CD4-positive, alpha-beta T cell (primary cell): ENCODE measurements at regions not wholly inside any gene's neighbourhood (a gene's known extent, or its start where the extent isn't known, plus 50 kb on each side); places are given as distances from the start of the nearest gene placed in this dataset.

Experiments
- ATAC-seq: fragments of 200-7000 bp; cut with Tn5 transposase; one replicate; pipeline ENCODE4 v1.10.0; 2022; ENCODE audit warnings: mild to moderate bottlenecking; ENCODE audit not compliant: poor library complexity
- CTCF ChIA-PET: fragments of 350-600 bp; sonication (Branson Sonifier 250); formaldehyde crosslinking; loops from one replicate; lab custom pipeline; 2021; ENCODE audit warnings: antibody characterized with exemption, inconsistent platforms; lab: Charles Lee
- POLR2A ChIA-PET: fragments of 350-600 bp; sonication (Branson Sonifier 250); formaldehyde crosslinking; loops from one replicate; lab custom pipeline; 2021; ENCODE audit warnings: antibody characterized with exemption, inconsistent platforms; lab: Charles Lee
- DNase-seq, 14 experiments: peaks; one replicate each; pipeline ENCODE4 v3.0.0-alpha.2; 2013 to 2020; ENCODE audit warnings: mixed read lengths in 2 of 14
- H3K27ac ChIP-seq, 2 donors: one replicate each; pipeline versions ENCODE4 v1.5.1 to v1.7.0; 2013; ENCODE audit warnings: low read length in 2 of 2, low read depth in 1 of 2, mild to moderate bottlenecking in 1 of 2
- H3K27me3 ChIP-seq, 2 experiments: 1 replicate in 1 of 2; 2 replicates in 1 of 2; pipeline versions ENCODE4 v1.6.1 to v1.7.0; 2013; ENCODE audit warnings: low read length in 2 of 2, control low read depth in 1 of 2, mild to moderate bottlenecking in 1 of 2, moderate library complexity in 1 of 2; ENCODE audit not compliant: insufficient read depth in 2 of 2, control insufficient read depth in 1 of 2
- H3K36me3 ChIP-seq: one replicate; pipeline ENCODE4 v1.6.1; 2013; ENCODE audit warnings: low read length, control low read depth; ENCODE audit not compliant: insufficient read depth
- H3K4me1 ChIP-seq: one replicate; pipeline ENCODE4 v1.6.1; 2013; ENCODE audit warnings: low read length, control low read depth; ENCODE audit not compliant: insufficient read depth
- H3K4me3 ChIP-seq: one replicate; pipeline ENCODE4 v1.5.1; 2013; ENCODE audit warnings: mild to moderate bottlenecking, low read length, moderate library complexity
- H3K9me3 ChIP-seq, 2 experiments: 1 replicate in 1 of 2; 2 replicates in 1 of 2; pipeline versions ENCODE4 v1.6.1 to v1.7.0; 2013; ENCODE audit warnings: low read length in 2 of 2, mild to moderate bottlenecking in 2 of 2, control low read depth in 1 of 2, moderate library complexity in 1 of 2; ENCODE audit not compliant: control insufficient read depth in 1 of 2, insufficient read depth in 1 of 2
- H3K27ac Mint-ChIP-seq: one replicate; pipeline ENCODE4 v1.8.0; 2020; ENCODE audit warnings: mixed read lengths
- H3K27me3 Mint-ChIP-seq: one replicate; pipeline ENCODE4 v1.8.0; 2021; ENCODE audit warnings: mixed read lengths
- H3K36me3 Mint-ChIP-seq: one replicate; pipeline ENCODE4 v1.8.0; 2021; ENCODE audit warnings: low read depth, mixed read lengths
- H3K4me1 Mint-ChIP-seq: one replicate; pipeline ENCODE4 v1.8.0; 2021; ENCODE audit warnings: low read depth, mixed read lengths
- H3K4me3 Mint-ChIP-seq: one replicate; pipeline ENCODE4 v1.8.0; 2020; ENCODE audit warnings: mild to moderate bottlenecking, mixed read lengths
- H3K9me3 Mint-ChIP-seq: one replicate; pipeline ENCODE4 v1.8.0; 2020; ENCODE audit warnings: mixed read lengths
- intact Hi-C, 2 experiments: fragments of 100-400 bp; cut with DNase I in 1 of 2; cut with micrococcal nuclease in 1 of 2; formaldehyde crosslinking; loops; one replicate each; pipeline versions ENCODE4 v1.15.1 to v1.9.0; 2023 to 2025; cut with DNase I, micrococcal nuclease
- TF ChIP-seq, protein P1 (sequence below): fragments of 200-600 bp; IDR thresholded peaks from one replicate; pipeline ENCODE4 v1.8.0; 2022; ENCODE audit warnings: antibody characterized with exemption, mild to moderate bottlenecking

DNA sequence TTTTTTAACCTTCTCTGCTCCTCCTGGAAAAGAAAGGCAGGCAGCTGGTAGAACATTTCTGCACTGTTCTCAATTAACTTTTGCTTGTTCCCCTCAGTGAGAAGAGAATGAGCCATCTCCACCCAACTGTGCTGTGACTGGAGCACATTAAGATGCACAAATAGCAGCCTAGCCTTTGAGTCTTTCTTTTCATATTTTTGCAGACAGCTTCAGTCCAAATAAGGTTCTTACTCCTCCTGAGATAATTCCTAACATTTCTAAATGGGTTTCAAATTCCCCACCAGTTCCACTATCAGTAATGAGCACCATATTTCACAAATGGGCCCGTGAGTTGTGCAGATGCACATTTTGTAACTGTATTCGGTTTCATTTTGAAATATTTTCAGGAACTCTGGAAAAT, 118.6 kb downstream of the SPCS3 start:
- H3K4me3 Mint-ChIP-seq, result no peak overlapping the region

DNA sequence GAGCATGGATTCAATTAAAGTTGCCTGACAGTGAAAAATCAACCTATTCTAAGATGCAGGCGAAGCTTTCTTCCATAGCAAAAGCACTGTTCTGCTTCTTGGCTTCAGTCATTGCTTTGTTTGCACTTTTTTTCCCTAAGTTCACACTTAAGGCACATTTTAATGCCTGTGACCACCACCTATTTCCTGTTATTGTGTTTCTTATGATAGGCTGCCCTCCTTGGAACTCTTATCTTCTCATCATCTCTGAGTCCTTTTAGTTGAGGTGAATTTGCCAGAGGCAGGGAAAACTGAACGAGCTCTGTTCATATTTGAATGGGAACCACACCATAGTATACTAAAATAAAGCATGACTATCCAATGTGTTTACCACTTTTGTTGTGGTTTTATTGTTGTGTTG, 119.8 kb downstream of the SPCS3 start:
- no peak overlapping the region for H3K4me3 ChIP-seq
- no peaks in the 10 kb centered on the region for H3K27me3 ChIP-seq
- Mint-ChIP-seq H3K4me3 (no peak overlapping the region), H3K27me3 (no peaks in the 10 kb centered on the region), H3K9me3 (no peaks in the 10 kb centered on the region), H3K27ac (no peak overlapping the region), H3K4me1 (no peaks in the 10 kb centered on the region), H3K36me3 (no peaks in the 10 kb centered on the region)
- TF ChIP-seq, protein P1, sequence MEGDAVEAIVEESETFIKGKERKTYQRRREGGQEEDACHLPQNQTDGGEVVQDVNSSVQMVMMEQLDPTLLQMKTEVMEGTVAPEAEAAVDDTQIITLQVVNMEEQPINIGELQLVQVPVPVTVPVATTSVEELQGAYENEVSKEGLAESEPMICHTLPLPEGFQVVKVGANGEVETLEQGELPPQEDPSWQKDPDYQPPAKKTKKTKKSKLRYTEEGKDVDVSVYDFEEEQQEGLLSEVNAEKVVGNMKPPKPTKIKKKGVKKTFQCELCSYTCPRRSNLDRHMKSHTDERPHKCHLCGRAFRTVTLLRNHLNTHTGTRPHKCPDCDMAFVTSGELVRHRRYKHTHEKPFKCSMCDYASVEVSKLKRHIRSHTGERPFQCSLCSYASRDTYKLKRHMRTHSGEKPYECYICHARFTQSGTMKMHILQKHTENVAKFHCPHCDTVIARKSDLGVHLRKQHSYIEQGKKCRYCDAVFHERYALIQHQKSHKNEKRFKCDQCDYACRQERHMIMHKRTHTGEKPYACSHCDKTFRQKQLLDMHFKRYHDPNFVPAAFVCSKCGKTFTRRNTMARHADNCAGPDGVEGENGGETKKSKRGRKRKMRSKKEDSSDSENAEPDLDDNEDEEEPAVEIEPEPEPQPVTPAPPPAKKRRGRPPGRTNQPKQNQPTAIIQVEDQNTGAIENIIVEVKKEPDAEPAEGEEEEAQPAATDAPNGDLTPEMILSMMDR, result no peak
- no peak for ATAC-seq
- POLR2A ChIA-PET, result no interaction called here
- H3K36me3 ChIP-seq, result no peaks in the 10 kb centered on the region
- DNase-seq, result no peak
- H3K27ac ChIP-seq, result no peak overlapping the region
- H3K4me1 ChIP-seq, result no peaks in the 10 kb centered on the region
- intact Hi-C loops, result no loop called here
- CTCF ChIA-PET, result no interaction called here
- no peaks in the 10 kb centered on the region for H3K9me3 ChIP-seq

More for the DNA sequence above, 118.6 kb downstream of the SPCS3 start:
- Mint-ChIP-seq H3K4me1 (no peaks in the 10 kb centered on the region), H3K9me3 (no peaks in the 10 kb centered on the region), H3K27ac (no peak overlapping the region), H3K36me3 (no peaks in the 10 kb centered on the region), H3K27me3 (no peaks in the 10 kb centered on the region)
- Histone ChIP-seq H3K36me3 (no peaks in the 10 kb centered on the region), H3K27ac (no peak overlapping the region), H3K27me3 (no peaks in the 10 kb centered on the region), H3K9me3 (no peaks in the 10 kb centered on the region), H3K4me1 (no peaks in the 10 kb centered on the region), H3K4me3 (no peak overlapping the region)
- CTCF ChIA-PET, result no interaction called here
- DNase-seq (no peak), ATAC-seq (no peak)
- TF ChIP-seq, protein P1, result no peak
- POLR2A ChIA-PET, result no interaction called here
- intact Hi-C loops, result no loop called here

DNA sequence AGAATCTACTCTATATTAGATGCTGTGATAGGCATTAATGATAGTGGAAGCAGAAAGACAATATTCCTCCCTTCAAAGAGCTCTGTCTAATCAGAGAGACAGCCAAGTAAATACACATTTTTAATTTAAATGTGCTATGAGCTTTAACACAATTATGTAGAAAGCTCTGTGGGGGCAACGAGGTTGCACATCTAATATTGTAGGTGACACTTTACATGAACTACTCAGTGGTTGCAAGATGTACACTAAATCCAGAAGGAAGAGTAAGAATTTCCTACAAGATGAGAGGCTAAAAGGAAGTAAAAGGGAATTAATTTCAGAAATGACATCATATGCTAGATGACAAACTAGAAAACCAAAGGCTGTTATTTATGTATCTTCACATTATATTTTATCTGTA, 120.9 kb downstream of the SPCS3 start:
- no peaks in the 10 kb centered on the region for H3K36me3 Mint-ChIP-seq
- H3K27me3 Mint-ChIP-seq, result no peaks in the 10 kb centered on the region

More for the DNA sequence above, 120.9 kb downstream of the SPCS3 start:
- intact Hi-C loops, result no loop called here
- ATAC-seq (no peak), DNase-seq (no peak)
- ChIA-PET POLR2A (no interaction called here), CTCF (no interaction called here)
- Mint-ChIP-seq H3K4me1 (no peaks in the 10 kb centered on the region), H3K27ac (no peak overlapping the region), H3K9me3 (no peaks in the 10 kb centered on the region), H3K4me3 (no peak overlapping the region)
- Histone ChIP-seq H3K4me1 (no peaks in the 10 kb centered on the region), H3K9me3 (no peaks in the 10 kb centered on the region), H3K27me3 (no peaks in the 10 kb centered on the region), H3K36me3 (no peaks in the 10 kb centered on the region), H3K4me3 (no peak overlapping the region), H3K27ac (no peak overlapping the region)
- TF ChIP-seq, protein P1, result no peak
